Stimulated activated CD8-positive, alpha-beta memory T cell treated with anti-CD3 and anti-CD28 coated beads, Interleukin-15, amount 100 ng/mL, for 48 hours (primary cell): ENCODE measurements at regions not wholly inside any gene's neighbourhood (a gene's known extent, or its start where the extent isn't known, plus 50 kb on each side); places are given as distances from the start of the nearest gene placed in this dataset.

Source experiments
- DNase-seq, 2 donors: peaks; one replicate each; pipeline ENCODE4 v3.0.0-alpha.2; 2020; ENCODE audit warnings: low read depth in 2 of 2

DNA sequence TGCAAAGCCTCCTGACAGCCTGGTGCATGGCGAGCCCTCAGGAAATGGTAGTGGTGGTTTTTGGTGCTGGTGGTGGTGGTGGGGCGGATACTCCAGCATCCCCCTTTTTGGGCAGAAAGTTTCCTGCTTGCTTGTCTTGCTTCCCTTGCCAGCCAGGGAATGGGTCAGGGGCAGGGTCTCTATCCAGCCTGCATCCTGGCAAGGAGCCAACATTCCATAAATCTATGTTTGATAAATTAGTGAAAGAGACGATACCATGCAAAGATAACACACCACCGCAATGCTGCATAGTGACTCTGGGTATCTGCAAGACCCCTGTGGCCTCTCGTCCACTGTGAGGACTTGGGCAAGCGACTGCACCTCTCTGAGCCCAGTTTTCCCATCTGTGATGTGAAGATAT, 246.2 kb downstream of the LRFN2 start:
- DNase-seq: no peak

DNA sequence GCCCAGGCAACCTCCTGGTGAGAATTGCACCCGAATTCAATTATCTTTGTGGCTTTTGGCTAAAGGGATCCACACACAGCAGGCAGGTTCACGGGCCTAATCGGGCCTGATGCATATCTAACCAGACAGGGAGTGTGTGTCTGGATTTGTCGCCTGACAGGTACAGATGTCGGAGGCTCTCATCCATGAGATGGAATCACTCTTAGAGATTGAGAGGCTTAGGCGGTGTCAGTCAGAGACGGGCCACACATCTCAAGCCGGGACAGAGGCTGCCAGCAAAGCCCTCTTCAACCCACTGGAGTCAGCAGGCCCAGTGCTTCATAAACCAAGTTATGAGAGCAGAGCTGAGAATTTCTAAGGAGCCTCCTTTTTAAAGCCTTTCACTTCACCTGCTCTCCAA, 247.0 kb downstream of the LRFN2 start:
- no peak for DNase-seq

- DNase-seq: no peak
Measured at GRCh38 chr6:40338306-40338705, 248.9 kb downstream of the LRFN2 start.

- DNase-seq: no peak
Measured at GRCh38 chr6:40336940-40337760, 250.0 kb downstream of the LRFN2 start.

DNA sequence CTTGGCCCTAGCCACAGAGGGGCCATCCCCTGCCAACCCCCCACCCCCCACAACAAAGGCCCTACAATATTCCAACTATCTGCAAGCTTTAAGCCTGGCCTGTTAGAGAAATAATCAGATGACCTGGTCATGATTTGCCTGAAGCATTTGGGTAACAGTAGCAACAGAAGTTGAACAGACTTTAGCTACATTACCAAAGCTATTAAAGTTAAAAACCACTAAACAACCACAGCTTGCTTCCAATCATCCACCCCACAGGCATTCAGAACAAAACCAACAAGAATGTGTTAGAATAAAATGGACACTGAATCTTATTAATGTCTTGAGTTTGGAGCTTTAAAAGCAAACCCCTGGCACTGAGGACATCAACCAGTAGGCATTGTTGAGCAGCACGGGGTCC, 250.9 kb downstream of the LRFN2 start:
- DNase-seq: no peak

DNA sequence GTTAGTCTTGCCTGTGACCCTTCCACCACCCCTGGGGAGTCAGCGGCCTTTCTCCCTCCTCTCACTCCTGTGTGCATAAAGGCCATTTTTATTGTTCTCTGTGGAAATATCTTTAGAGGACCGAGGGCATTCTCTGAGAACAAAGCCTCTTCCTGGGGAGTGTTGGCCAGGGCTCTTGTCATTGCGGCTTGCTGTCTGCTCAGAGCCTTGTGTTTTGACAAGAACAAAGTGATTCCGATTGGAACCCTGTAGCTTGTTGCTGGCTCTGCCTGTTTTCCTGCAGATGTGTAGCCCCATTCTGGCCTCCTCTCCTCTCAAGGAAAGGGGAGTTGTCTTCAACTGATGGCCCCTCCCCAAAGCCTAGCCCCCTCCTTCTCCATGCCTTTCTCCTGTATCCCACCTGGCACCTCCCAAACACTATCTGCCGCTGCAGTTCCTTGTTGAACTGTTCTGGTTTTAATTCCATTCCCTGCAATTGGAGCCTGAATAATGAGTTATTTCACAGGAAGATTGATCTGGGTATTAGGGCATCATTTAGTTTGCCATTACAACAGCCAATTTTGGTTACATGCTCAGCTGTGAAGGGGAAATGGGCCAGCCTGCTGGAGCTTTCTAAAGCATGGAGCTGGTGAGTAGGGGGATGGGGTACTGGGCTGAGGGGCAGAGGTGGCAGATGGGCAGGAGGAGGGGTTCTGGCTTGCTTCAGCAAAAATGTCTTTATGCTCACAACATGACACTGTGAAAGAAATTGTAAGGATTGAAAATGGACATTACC, 252.5 kb downstream of the LRFN2 start:
- no peak for DNase-seq

DNA sequence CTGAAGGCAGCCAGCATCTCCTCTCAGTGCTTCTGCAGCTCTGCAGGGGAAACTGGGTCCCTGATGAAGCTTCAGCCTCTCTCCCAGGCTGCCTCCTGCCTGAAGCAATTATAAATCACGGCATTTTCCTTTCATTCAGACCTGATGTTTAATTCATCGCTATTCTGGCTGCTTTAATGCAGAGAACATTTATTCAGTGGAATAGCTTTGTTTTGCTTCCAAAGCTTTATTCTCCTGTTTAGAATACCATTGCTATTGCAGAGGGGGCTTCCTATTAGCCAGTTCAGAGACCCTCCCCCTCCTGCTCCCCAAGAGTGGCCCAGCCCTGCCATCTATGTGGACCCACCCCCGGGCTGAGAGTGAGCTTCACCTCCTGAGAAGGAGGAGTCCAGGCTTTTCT, 255.6 kb downstream of the LRFN2 start:
- no peak for DNase-seq

DNA sequence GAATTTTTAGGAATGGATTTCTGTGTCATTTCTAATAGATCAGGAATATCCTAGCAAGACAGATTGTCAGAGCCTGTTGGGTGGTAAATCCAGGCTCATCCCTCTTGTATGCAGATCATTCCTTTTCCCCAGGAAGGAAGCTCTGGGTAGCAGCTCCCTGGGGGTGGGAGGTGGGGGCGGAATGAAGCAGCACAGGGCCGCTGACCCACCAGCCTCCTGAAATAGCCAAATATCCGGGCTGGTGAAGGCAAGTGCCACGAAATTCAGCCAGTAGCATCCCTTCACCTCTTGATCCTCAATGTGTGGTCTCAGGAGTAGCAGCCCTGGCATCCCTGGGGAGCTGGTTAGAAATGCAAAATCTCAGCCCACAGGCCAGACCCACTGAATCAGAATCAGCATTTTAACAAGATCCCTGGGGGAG, 256.9 kb downstream of the LRFN2 start:
- no peak for DNase-seq

DNA sequence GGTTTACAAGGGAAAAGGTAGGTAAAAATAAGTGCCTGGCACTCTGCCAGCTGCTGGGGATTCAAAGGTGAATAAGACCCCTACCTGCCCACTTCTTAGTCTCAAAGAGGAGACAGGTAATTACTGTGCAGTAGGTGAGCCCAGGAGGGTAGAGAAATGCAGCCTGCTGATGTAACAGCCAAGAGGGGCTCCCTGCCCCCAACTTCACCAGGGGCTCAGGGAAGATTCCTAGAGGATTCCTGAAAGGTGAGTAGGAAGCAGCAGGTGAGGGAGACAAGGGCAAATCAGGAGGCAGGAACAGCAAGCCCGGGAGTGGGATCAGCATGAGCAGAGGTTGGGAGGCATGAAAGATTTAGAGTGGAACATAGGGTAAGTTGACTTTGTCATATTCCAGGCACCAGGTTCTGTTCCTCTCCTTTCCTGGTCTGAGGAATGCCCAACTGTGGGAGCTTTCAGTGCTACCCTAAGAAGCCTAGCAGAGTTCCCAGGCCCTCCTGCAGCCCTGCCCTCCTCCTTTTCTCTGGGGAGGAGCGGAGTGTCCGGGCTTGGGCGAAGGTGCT, 258.1 kb downstream of the LRFN2 start:
- DNase-seq: no peak

GRCh38 chr6:40328386-40328985, 258.7 kb downstream of the LRFN2 start:
- DNase-seq: no peak

DNA sequence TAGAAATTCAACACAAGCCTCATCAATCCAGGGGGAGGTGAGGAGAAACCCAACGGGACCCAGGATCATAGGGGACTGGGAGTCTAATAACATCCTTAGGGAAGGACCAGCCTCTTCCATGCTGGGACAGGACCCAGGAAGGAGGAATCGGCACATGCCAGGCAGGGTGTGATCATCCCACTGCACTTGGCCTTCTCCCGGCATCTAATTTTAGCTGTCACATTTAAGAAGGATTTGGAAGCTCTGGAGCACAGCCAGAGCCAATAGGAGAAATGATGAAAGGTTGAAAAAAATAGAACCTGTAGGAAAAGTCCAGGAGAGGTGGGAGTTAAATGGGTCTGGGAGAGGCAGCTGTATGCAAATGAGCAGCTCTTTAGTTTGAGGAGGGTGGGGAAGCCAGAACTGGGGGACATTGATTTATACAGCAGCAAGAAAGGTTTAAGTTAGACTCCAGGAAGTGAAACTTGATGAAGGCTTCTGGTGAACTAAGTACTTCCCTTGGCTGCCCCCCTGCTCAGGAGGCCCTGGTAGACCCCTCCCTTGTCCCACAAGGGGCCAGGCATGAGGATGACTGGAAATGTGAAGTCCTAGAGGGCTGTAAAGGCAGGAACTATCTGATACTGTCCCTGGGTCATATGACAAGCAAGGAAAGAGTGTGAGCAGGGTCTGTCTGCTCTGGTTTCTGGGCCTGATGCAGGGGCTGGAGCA, 260.3 kb downstream of the LRFN2 start:
- DNase-seq: no peak

DNA sequence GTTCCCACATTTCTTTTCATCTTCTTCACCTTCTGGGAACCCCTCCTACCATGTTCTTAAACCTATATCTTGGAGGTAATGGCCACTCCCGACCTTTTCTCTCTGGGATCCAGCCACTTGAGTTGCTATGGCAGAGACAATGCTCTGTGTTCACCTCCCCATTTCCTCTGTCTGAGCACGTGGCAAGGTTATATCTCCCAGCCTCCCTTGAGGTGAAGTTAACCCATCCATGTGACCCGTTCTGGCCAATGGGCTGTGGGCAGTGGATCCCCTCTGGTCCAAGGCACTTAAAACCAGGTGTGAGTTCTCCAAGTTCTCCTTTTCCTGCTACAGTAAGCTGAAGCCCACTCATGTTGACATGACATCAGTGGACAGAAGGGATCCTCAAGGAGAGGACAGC, 261.4 kb downstream of the LRFN2 start:
- DNase-seq: no peak

- no peak for DNase-seq
Measured at GRCh38 chr6:40325041-40325440, 262.1 kb downstream of the LRFN2 start.

DNA sequence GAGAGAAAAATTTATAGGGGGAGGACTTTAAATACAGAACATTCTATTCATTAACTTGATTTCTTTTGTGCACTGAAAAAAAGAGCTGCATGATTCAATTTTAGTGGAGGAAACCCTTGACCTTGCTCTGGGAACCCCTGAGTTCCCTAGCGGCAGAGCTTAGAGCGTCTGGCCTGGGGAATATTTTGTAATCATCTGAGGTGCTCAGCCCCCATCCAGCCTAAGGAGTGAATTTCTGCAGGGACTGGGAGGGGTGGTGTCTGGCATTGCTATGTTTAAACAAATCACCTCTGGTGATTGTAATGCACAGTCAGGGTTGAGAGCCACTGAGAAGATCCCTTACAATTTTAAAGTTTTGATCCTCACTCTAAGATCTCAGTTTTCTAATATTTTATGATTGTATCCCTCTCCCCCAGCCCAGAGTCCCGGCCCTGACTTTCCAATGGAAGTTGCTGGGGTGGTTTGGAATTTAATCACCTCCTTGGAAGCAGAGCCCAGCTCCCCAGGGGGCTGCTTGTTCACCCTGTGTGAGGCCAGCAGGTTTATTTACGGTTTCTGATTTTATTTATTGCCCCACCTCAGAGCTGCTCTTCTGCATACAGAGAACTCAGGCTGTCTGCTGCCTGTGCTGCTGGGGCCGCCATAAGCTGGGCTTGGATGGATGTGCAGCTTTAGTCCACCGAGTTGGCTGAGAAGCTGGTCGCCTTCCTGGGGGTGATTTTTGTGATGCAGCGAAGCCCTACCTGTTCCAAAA, 263.1 kb downstream of the LRFN2 start:
- DNase-seq: no peak

- DNase-seq: no peak
Measured at GRCh38 chr6:40322336-40322735, 264.8 kb downstream of the LRFN2 start.

GRCh38 chr6:40321616-40322015, 265.5 kb downstream of the LRFN2 start:
- DNase-seq: no peak

DNA sequence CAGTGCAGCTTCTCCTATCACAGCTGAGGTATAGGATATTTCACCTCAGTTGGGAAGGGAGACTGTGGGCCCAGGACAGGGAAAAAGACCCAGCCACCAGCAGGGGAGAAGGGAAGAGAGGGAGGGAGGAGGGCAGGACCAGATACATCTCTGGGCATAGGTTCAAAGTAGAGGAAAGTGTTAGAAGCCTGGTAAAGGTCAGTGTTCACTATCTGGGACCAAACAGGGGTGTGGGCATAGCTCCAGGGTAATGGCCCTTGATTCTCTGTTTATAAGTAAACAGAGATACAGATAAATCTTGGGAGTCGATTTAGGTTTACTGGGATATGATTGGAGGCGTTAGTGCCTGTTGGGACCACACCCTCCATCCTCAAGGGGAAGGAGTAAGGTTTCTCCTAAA, 266.2 kb downstream of the LRFN2 start:
- no peak for DNase-seq

DNA sequence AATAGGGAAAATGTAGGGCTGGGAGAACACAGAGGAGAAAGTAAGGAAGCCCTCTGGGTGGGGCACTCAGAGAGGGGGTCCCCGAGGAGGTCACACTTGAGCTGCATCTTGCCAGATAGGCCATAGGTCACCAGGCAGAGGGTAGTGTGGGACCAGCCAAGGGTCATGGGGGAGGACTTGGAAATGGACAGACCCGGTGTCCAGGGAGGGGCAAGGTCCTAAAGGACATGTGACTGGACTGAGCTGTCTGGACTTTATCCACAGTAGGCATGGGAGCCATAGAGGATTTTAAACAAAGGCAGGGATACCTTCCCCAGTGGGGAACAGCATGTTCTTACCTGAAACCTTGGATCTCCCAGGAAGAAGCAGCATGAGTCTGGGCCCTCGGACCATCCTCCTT, 266.7 kb downstream of the LRFN2 start:
- no peak for DNase-seq

- no peak for DNase-seq
Measured at GRCh38 chr6:40319124-40319523, 268.0 kb downstream of the LRFN2 start.

- DNase-seq: no peak
Measured at GRCh38 chr6:40315060-40315459, 272.1 kb downstream of the LRFN2 start.

GRCh38 chr6:40313582-40313981, 273.6 kb downstream of the LRFN2 start:
- no peak for DNase-seq
